Left lung (tissue), 4 donors: ENCODE measurements at regions not wholly inside any gene's neighbourhood (a gene's known extent, or its start where the extent isn't known, plus 50 kb on each side); places are given as distances from the start of the nearest gene placed in this dataset.

ENCODE experiments used
- ATAC-seq: fragments of 200-7000 bp; cut with Tn5 transposase; one replicate; pipeline ENCODE4 v1.9.1; 2020; ENCODE audit warnings: moderate library complexity
- DNase-seq, 4 donors: peaks; one replicate each; pipeline ENCODE4 v3.0.0-alpha.2; 2013 to 2020
- H3K27ac ChIP-seq, 2 donors: fragments of 200-600 bp; sonication (generic) in 1 of 2; one replicate each; pipeline versions ENCODE4 v1.5.0 to v1.8.0; 2020 to 2021
- H3K27me3 ChIP-seq, 2 donors: fragments of 200-600 bp; sonication (generic) in 1 of 2; one replicate each; pipeline versions ENCODE4 v1.5.0 to v1.8.0; 2020 to 2021
- H3K36me3 ChIP-seq, 2 donors: fragments of 200-600 bp; sonication (generic) in 1 of 2; one replicate each; pipeline versions ENCODE4 v1.5.0 to v1.8.0; 2020 to 2021
- H3K4me1 ChIP-seq, 2 donors: fragments of 200-600 bp; one replicate each; pipeline ENCODE4 v1.8.0; 2021
- H3K4me3 ChIP-seq, 2 donors: fragments of 200-600 bp; sonication (generic) in 1 of 2; one replicate each; pipeline versions ENCODE4 v1.5.0 to v1.8.0; 2020 to 2021; ENCODE audit warnings: mild to moderate bottlenecking in 1 of 2
- H3K9me3 ChIP-seq, 2 donors: fragments of 200-600 bp; sonication (generic) in 1 of 2; one replicate each; pipeline versions ENCODE4 v1.5.0 to v1.8.0; 2020 to 2021
- CTCF ChIP-seq, 2 donors: fragments of 200-600 bp; sonication (generic) in 1 of 2; IDR thresholded peaks; one replicate each; pipeline versions ENCODE4 v1.5.0 to v1.8.0; 2021; ENCODE audit warnings: antibody characterized with exemption in 2 of 2
- intact Hi-C, 2 donors: fragments of 100-400 bp; cut with DNase I; formaldehyde crosslinking; loops; one replicate each; pipeline versions ENCODE4 v1.11.2 to v1.14.2; 2022
- donor health status: DM: no; HTN: yes; CAD: no.
- donor health status: DM: no; HTN: no; CAD: no.

DNA sequence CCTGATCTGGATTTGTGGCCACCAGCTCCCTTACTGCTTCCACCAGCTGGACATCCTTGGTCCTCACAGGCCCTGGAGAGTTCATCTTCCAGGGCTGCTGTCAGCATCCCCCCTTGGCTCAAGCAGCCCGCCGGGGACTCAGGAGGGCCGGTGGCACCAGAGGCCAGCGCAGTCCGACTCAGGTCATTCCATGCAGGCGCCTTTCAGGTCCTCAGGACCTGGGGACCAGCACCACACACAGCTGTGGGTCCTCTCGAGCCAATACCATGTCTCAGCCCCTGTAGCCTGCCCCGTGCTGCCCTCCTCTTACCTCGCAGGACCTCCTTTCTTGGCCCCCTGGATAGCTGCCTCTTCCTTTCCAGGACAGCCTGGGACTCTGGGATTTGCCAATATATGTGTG, 145.5 kb downstream of the BMS1 start:
- intact Hi-C loops: no loop called here
- DNase-seq (peak in 1 of 4 donors; percentile 59), ATAC-seq (no peak)
- peaks cover 10 to 66% of the 10 kb centered on the region in 2 donors for H3K27me3 ChIP-seq
- no peak overlapping the region for H3K27ac ChIP-seq
- H3K4me3 ChIP-seq: no peak overlapping the region
- no peak for TF ChIP-seq CTCF (IDR thresholded peaks at IDR 0.05)
- H3K36me3 ChIP-seq: no peaks in the 10 kb centered on the region
- peaks cover 4 to 5% of the 10 kb centered on the region in 2 donors for H3K4me1 ChIP-seq
- H3K9me3 ChIP-seq: no peaks in the 10 kb centered on the region

DNA sequence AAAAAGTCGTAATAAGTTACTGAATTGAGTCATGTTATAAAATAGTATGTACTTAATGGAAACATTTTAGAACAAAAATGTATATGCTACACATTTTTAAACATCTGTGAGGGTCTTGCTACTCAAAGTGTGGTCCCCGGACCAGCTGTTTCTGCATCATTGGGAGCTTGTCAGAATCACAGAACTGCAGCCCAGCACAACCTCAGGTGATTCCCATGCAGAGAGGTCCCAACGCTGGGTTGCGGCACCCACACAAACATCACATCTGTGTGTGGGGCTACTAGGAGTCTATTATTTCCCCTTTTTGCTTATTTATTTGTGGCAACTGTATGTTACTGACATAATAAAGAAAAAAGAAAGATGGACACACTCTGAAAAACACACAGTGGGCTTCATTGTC, 146.6 kb downstream of the BMS1 start:
- H3K27ac ChIP-seq: no peak overlapping the region
- H3K36me3 ChIP-seq: no peaks in the 10 kb centered on the region
- peaks cover 10 to 16% of the 10 kb centered on the region in 2 donors for H3K4me1 ChIP-seq
- H3K4me3 ChIP-seq: no peak overlapping the region
- DNase-seq (no peak), ATAC-seq (no peak)
- intact Hi-C loops: no loop called here
- peaks cover 21 to 78% of the 10 kb centered on the region in 2 donors for H3K27me3 ChIP-seq
- no peak for TF ChIP-seq CTCF (IDR thresholded peaks at IDR 0.05)
- H3K9me3 ChIP-seq: no peaks in the 10 kb centered on the region

DNA sequence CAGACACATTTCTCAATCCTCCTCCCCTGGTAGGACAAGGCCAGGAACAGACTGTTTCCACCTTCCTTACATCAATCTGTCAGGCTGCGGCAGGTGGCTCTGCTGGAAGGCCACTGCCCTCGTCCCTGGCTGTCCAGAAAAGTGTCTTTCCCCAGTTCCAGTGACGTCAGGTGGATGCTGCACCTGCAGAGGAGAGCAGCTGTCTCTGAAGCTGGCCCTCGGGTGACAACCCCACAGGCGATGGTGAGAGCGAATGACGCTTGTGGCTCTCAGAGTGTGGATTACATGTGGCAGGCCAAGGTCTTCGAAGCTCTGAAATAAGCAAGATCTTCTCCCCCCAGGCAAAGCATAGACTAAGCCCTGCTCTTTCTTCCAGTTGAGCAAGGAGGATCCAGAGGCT, 146.9 kb upstream of the RET start:
- no peak for ATAC-seq

GRCh38 chr10:42930516-42931192, 146.2 kb upstream of the RET start:
- DNase-seq: peak in 1 of 4 donors; percentile 61
- no peaks in the 10 kb centered on the region for H3K9me3 ChIP-seq
- no peaks in the 10 kb centered on the region for H3K36me3 ChIP-seq
- peaks cover 23 to 85% of the 10 kb centered on the region in 2 donors for H3K27me3 ChIP-seq
- intact Hi-C loops: no loop called here
- H3K4me3 ChIP-seq: no peak overlapping the region
- H3K27ac ChIP-seq: no peak overlapping the region
- ATAC-seq: no peak
- TF ChIP-seq CTCF (IDR thresholded peaks at IDR 0.05): no peak
- peaks cover 10 to 16% of the 10 kb centered on the region in 2 donors for H3K4me1 ChIP-seq

More for the DNA sequence above, 146.9 kb upstream of the RET start:
- Histone ChIP-seq H3K4me3 (no peak overlapping the region), H3K27ac (no peak overlapping the region), H3K36me3 (no peaks in the 10 kb centered on the region), H3K27me3 (peaks cover 23 to 84% of the 10 kb centered on the region in 2 donors), H3K9me3 (no peaks in the 10 kb centered on the region), H3K4me1 (peaks cover 10 to 16% of the 10 kb centered on the region in 2 donors)
- peak in 1 of 4 donors; percentile 44 for DNase-seq
- intact Hi-C loops: no loop called here
- TF ChIP-seq CTCF (IDR thresholded peaks at IDR 0.05): no peak

GRCh38 chr10:42932116-42932515, 144.8 kb upstream of the RET start:
- Histone ChIP-seq H3K9me3 (no peaks in the 10 kb centered on the region), H3K4me1 (peaks cover 10 to 16% of the 10 kb centered on the region in 2 donors), H3K36me3 (no peaks in the 10 kb centered on the region), H3K4me3 (no peak overlapping the region), H3K27me3 (peaks cover 23 to 86% of the 10 kb centered on the region in 2 donors), H3K27ac (no peak overlapping the region)
- DNase-seq: peak in 1 of 4 donors; percentile 70
- ATAC-seq: no peak
- no peak for TF ChIP-seq CTCF (IDR thresholded peaks at IDR 0.05)
- intact Hi-C loops: no loop called here
